ENCODE measurements at regions not wholly inside any gene's neighbourhood (a gene's known extent, or its start where the extent isn't known, plus 50 kb on each side); places are given as distances from the start of the nearest gene placed in this dataset.

DNA sequence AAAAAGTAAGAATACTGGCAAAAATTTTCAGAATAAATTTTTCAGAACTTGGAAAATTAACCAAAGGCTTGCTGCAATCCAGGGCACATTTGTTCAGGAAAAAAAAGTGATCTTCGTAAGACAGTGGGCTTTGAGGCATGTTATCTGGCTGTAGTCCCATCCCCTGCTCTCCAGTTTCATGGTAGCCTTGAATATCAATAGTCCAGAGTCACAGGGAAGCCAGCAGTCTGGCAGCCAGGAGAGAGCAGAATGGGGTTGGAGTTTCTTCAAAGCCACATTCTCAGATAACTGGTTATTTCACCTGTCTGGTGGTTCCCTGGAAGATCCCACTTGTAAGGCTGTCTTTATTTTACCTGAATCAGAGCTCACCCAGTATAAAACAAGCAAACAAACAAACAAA lies 669.3 kb downstream of the MATN1 start:
- TF ChIP-seq, protein P1, sequence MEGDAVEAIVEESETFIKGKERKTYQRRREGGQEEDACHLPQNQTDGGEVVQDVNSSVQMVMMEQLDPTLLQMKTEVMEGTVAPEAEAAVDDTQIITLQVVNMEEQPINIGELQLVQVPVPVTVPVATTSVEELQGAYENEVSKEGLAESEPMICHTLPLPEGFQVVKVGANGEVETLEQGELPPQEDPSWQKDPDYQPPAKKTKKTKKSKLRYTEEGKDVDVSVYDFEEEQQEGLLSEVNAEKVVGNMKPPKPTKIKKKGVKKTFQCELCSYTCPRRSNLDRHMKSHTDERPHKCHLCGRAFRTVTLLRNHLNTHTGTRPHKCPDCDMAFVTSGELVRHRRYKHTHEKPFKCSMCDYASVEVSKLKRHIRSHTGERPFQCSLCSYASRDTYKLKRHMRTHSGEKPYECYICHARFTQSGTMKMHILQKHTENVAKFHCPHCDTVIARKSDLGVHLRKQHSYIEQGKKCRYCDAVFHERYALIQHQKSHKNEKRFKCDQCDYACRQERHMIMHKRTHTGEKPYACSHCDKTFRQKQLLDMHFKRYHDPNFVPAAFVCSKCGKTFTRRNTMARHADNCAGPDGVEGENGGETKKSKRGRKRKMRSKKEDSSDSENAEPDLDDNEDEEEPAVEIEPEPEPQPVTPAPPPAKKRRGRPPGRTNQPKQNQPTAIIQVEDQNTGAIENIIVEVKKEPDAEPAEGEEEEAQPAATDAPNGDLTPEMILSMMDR (conservative IDR thresholded peaks at IDR 0.05; ENCODE audit: low read depth, low read length): no peak
- no peak overlapping the region for H3K4me3 ChIP-seq (ENCODE audit: low read depth, low read length)
- DNase-seq (ENCODE audit: low read depth): no peak

DNA sequence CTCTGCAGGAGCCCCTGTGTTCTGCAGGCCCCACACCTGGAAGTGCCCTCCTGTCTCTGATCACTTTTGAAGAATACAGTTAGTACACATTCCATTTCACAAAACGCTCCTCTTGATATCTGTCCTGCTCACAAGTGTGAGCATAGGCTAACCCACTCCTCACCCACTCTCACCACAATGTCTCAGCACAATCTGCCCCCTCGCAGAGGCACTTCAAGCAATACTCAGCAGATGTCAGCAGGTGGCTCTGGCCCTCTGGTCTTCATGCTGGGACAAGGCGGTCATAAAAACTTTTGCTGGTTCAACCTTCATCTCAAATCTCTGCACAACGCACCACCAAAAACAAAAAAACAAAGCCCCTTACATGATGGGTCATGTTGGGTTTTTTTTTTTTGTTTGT lies 671.2 kb downstream of the MATN1 start:
- TF ChIP-seq, protein P1 (conservative IDR thresholded peaks at IDR 0.05; ENCODE audit: low read depth, low read length): no peak
- no peak overlapping the region for H3K4me3 ChIP-seq (ENCODE audit: low read depth, low read length)

DNA sequence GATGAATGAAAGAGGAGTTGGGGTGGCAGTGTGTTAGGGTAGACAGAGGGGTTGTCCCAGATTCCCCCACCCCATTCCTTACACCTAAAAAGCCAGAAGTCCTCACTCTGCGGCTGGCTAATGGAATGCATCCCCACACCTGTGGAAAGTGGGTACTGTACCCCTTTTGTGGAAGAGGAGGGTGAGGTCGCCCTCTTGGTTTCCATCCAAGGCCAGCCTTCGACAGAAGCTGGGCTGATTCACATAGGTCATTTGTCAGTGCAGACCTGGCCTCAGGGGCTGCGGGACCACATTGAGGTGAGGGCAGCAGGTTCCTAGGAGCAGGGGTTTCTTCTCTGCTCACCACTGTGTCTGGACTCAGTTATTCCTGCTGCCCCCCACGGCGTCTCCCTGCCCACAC lies 671.6 kb downstream of the MATN1 start:
- H3K4me3 ChIP-seq (ENCODE audit: low read depth, low read length): no peak overlapping the region
- no peak for DNase-seq (ENCODE audit: low read depth)
- TF ChIP-seq, protein P1 (conservative IDR thresholded peaks at IDR 0.05; ENCODE audit: low read depth, low read length): no peak

More for the DNA sequence above, 671.2 kb downstream of the MATN1 start:
- no peak for DNase-seq (ENCODE audit: low read depth)

DNA sequence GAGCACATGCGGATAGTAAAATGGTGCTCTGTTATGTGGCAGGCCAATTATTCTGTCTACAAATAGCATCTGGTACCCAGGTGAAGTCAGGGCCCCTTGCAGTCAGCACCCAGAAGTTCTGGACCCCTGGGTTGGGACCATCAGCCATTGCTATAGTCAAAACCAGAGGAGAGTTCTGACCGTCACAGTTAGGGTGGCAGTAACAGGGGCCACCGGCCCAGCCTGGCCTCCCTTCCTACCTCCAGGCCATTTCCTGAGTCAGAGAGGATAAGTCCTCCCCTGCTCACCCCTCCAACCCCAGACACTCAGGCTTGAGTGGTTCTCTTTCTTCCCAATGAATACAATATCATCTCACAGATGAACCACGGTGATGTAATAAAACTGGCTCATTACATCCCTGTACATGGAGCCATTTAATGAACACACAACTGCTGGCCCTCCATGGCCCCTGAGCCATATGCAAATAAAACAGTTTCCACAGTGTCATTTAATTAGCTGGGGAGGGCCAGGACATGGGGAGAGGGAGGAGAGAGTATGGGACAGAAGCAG lies 673.6 kb downstream of the MATN1 start:
- DNase-seq (ENCODE audit: low read depth): no peak
- TF ChIP-seq, protein P1 (conservative IDR thresholded peaks at IDR 0.05; ENCODE audit: low read depth, low read length): no peak
- no peak overlapping the region for H3K4me3 ChIP-seq (ENCODE audit: low read depth, low read length)

DNA sequence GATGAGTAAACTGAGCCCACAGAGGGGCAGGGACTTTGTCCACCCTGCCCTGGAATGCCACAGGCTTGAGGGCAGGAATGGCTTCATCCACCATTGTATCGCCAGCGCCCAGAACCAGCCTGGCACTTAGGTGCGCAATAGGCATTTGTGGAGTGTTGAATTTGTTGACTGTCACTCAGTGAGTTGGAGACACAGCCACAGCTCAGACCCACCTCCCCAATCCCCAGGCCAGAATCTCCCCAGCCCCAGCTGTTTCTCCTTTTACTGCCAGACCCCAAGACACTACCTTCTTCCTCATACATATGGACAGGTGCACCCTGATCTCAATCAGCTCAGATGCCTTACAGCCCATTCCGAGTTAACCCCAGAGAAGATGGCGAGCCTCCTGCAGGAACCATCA lies 674.5 kb downstream of the MATN1 start:
- no peak for DNase-seq (ENCODE audit: low read depth)
- no peak overlapping the region for H3K4me3 ChIP-seq (ENCODE audit: low read depth, low read length)
- TF ChIP-seq, protein P1 (conservative IDR thresholded peaks at IDR 0.05; ENCODE audit: low read depth, low read length): no peak

DNA sequence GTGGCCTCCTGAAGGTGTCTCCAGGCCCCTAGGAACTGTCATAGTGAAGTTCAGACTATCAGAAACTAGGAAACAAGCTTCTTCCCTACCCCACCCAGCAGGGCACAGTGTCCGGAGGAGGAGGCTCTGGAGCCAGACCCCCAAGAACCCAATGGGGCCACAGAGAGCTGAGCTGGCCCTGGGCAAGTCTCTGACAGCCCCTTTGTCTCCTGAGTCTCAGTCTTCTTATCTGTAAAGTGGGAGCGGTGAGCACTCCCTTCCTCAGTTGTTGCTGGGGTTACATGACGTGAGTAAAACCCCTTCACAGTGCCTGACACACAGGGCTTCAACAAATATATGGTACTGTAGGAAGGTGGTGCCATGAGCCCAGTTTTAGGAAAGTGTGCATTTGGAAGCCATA lies 675.8 kb downstream of the MATN1 start:
- TF ChIP-seq, protein P1 (conservative IDR thresholded peaks at IDR 0.05; ENCODE audit: low read depth, low read length): no peak
- no peak for DNase-seq (ENCODE audit: low read depth)
- H3K4me3 ChIP-seq (ENCODE audit: low read depth, low read length): no peak overlapping the region

DNA sequence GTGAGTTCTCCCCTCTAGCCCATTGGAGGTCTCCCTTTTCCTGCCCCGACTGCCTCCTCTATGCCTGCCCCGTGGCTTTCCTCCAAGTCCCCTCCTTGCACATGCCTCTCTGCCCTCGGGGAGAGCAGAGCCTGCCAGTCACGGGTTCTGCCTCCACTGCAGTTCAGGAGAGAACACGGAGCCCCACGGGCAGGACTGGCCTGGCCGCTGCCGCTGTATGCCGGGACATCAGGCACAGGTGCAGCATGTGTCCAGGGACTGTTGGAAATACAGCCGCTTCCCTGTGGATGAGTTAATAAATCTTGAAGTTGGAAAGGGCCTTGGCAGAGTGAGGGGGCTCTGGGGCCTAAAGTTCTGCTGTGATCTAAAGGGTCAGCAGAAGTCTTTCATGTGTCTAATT lies 676.6 kb downstream of the MATN1 start:
- no peak overlapping the region for H3K4me3 ChIP-seq (ENCODE audit: low read depth, low read length)
- TF ChIP-seq, protein P1 (conservative IDR thresholded peaks at IDR 0.05; ENCODE audit: low read depth, low read length): no peak
- no peak for DNase-seq (ENCODE audit: low read depth)

Data from choroid plexus epithelial cell (primary cell).